Activated T-cell treated with anti-CD3 and anti-CD28 coated beads, Interleukin-2, amount 50 U/mL, for 4 hours (primary cell): ENCODE measurements at regions not wholly inside any gene's neighbourhood (a gene's known extent, or its start where the extent isn't known, plus 50 kb on each side); places are given as distances from the start of the nearest gene placed in this dataset.

Experiments used
- ATAC-seq, 2 donors: fragments of 200-7000 bp; cut with Tn5 transposase; one replicate each; pipeline ENCODE4 v1.10.0; 2021
- DNase-seq: peaks from one replicate; pipeline ENCODE4 v3.0.0-alpha.2; 2020
- H3K27me3 Mint-ChIP-seq: one replicate; pipeline ENCODE4 v1.8.0; 2021; ENCODE audit warnings: low read depth, mixed read lengths
- H3K36me3 Mint-ChIP-seq: one replicate; pipeline ENCODE4 v1.8.0; 2022; ENCODE audit warnings: mixed read lengths; ENCODE audit not compliant: insufficient read depth
- H3K4me1 Mint-ChIP-seq: one replicate; pipeline ENCODE4 v1.8.0; 2021; ENCODE audit warnings: low read depth, mixed read lengths
- H3K4me3 Mint-ChIP-seq: one replicate; pipeline ENCODE4 v1.8.0; 2021; ENCODE audit warnings: mild to moderate bottlenecking, moderate library complexity, mixed read lengths
- H3K9me3 Mint-ChIP-seq: one replicate; pipeline ENCODE4 v1.8.0; 2021; ENCODE audit warnings: mixed read lengths

GRCh38 chr9:86997156-86997555 lies 49.9 kb upstream of the GAS1 start:
- Mint-ChIP-seq H3K9me3 (no peaks in the 10 kb centered on the region), H3K4me3 (no peak overlapping the region), H3K27me3 (peaks cover 15% of the 10 kb centered on the region), H3K4me1 (no peaks in the 10 kb centered on the region), H3K36me3 (no peaks in the 10 kb centered on the region)
- no peak for ATAC-seq
- DNase-seq: no peak

- H3K9me3 Mint-ChIP-seq: peaks cover 4% of the 10 kb centered on the region
- no peak for ATAC-seq
- DNase-seq: no peak
- peaks cover 9% of the 10 kb centered on the region for H3K27me3 Mint-ChIP-seq
- H3K36me3 Mint-ChIP-seq: no peaks in the 10 kb centered on the region
- no peak overlapping the region for H3K4me3 Mint-ChIP-seq
- no peaks in the 10 kb centered on the region for H3K4me1 Mint-ChIP-seq
Measured at GRCh38 chr9:86997951-86998350, 50.6 kb upstream of the GAS1 start.

GRCh38 chr9:87002517-87002916 lies 55.2 kb upstream of the GAS1 start:
- H3K36me3 Mint-ChIP-seq: no peaks in the 10 kb centered on the region
- no peak for DNase-seq
- peaks cover 4% of the 10 kb centered on the region for H3K27me3 Mint-ChIP-seq
- no peak for ATAC-seq
- no peak overlapping the region for H3K4me3 Mint-ChIP-seq
- no peaks in the 10 kb centered on the region for H3K4me1 Mint-ChIP-seq
- peaks cover 4% of the 10 kb centered on the region for H3K9me3 Mint-ChIP-seq

- DNase-seq: no peak
- no peak overlapping the region for H3K4me3 Mint-ChIP-seq
- H3K9me3 Mint-ChIP-seq: peaks cover 4% of the 10 kb centered on the region
- peaks cover 4% of the 10 kb centered on the region for H3K27me3 Mint-ChIP-seq
- H3K4me1 Mint-ChIP-seq: no peaks in the 10 kb centered on the region
- H3K36me3 Mint-ChIP-seq: no peaks in the 10 kb centered on the region
- ATAC-seq: no peak
Measured at GRCh38 chr9:87004016-87004415, 56.7 kb upstream of the GAS1 start.

GRCh38 chr9:87006956-87007355 lies 59.6 kb upstream of the GAS1 start:
- no peaks in the 10 kb centered on the region for H3K4me1 Mint-ChIP-seq
- H3K4me3 Mint-ChIP-seq: no peak overlapping the region
- no peaks in the 10 kb centered on the region for H3K36me3 Mint-ChIP-seq
- ATAC-seq (no peak), DNase-seq (no peak)
- H3K9me3 Mint-ChIP-seq: peaks cover 4% of the 10 kb centered on the region
- H3K27me3 Mint-ChIP-seq: peaks cover 2% of the 10 kb centered on the region

- DNase-seq: no peak
- Mint-ChIP-seq H3K4me3 (no peak overlapping the region), H3K4me1 (no peaks in the 10 kb centered on the region)
Measured at GRCh38 chr9:87007711-87008366, 60.5 kb upstream of the GAS1 start.

GRCh38 chr9:87008667-87009066 lies 61.4 kb upstream of the GAS1 start:
- H3K36me3 Mint-ChIP-seq: no peaks in the 10 kb centered on the region
- no peaks in the 10 kb centered on the region for H3K9me3 Mint-ChIP-seq
- H3K4me3 Mint-ChIP-seq: no peak overlapping the region
- no peak for ATAC-seq
- DNase-seq: no peak
- H3K4me1 Mint-ChIP-seq: no peaks in the 10 kb centered on the region
- H3K27me3 Mint-ChIP-seq: peaks cover 2% of the 10 kb centered on the region

More at GRCh38 chr9:87007711-87008366, 60.5 kb upstream of the GAS1 start:
- H3K9me3 Mint-ChIP-seq: no peaks in the 10 kb centered on the region
- ATAC-seq: no peak
- no peaks in the 10 kb centered on the region for H3K36me3 Mint-ChIP-seq
- peaks cover 2% of the 10 kb centered on the region for H3K27me3 Mint-ChIP-seq

GRCh38 chr9:87010626-87011025 lies 63.3 kb upstream of the GAS1 start:
- H3K4me3 Mint-ChIP-seq: no peak overlapping the region
- DNase-seq (no peak), ATAC-seq (no peak)
- H3K27me3 Mint-ChIP-seq: no peaks in the 10 kb centered on the region
- H3K36me3 Mint-ChIP-seq: no peaks in the 10 kb centered on the region
- no peaks in the 10 kb centered on the region for H3K4me1 Mint-ChIP-seq
- H3K9me3 Mint-ChIP-seq: no peaks in the 10 kb centered on the region

- Mint-ChIP-seq H3K4me1 (no peaks in the 10 kb centered on the region), H3K9me3 (no peaks in the 10 kb centered on the region), H3K27me3 (no peaks in the 10 kb centered on the region), H3K36me3 (no peaks in the 10 kb centered on the region), H3K4me3 (no peak overlapping the region)
- no peak for ATAC-seq
- no peak for DNase-seq
Measured at GRCh38 chr9:87011551-87011950, 64.2 kb upstream of the GAS1 start.

- H3K9me3 Mint-ChIP-seq: no peaks in the 10 kb centered on the region
- no peaks in the 10 kb centered on the region for H3K27me3 Mint-ChIP-seq
- ATAC-seq (no peak), DNase-seq (no peak)
- H3K36me3 Mint-ChIP-seq: no peaks in the 10 kb centered on the region
- no peak overlapping the region for H3K4me3 Mint-ChIP-seq
- H3K4me1 Mint-ChIP-seq: no peaks in the 10 kb centered on the region
Measured at GRCh38 chr9:87013490-87013889, 66.2 kb upstream of the GAS1 start.

- H3K36me3 Mint-ChIP-seq: no peaks in the 10 kb centered on the region
- ATAC-seq (no peak), DNase-seq (no peak)
- no peaks in the 10 kb centered on the region for H3K27me3 Mint-ChIP-seq
- H3K9me3 Mint-ChIP-seq: no peaks in the 10 kb centered on the region
- H3K4me1 Mint-ChIP-seq: no peaks in the 10 kb centered on the region
- no peak overlapping the region for H3K4me3 Mint-ChIP-seq
Measured at GRCh38 chr9:87014436-87014835, 67.1 kb upstream of the GAS1 start.

- no peaks in the 10 kb centered on the region for H3K4me1 Mint-ChIP-seq
- H3K36me3 Mint-ChIP-seq: no peaks in the 10 kb centered on the region
Measured at GRCh38 chr9:87016681-87017080, 69.4 kb upstream of the GAS1 start.

GRCh38 chr9:87020169-87020950 lies 73.1 kb upstream of the GAS1 start:
- no peak for ATAC-seq
- H3K36me3 Mint-ChIP-seq: no peaks in the 10 kb centered on the region
- peaks cover 10% of the 10 kb centered on the region for H3K27me3 Mint-ChIP-seq
- H3K4me3 Mint-ChIP-seq: no peak overlapping the region
- no peaks in the 10 kb centered on the region for H3K4me1 Mint-ChIP-seq
- no peak for DNase-seq
- H3K9me3 Mint-ChIP-seq: no peaks in the 10 kb centered on the region

More at GRCh38 chr9:87016681-87017080, 69.4 kb upstream of the GAS1 start:
- no peaks in the 10 kb centered on the region for H3K9me3 Mint-ChIP-seq
- DNase-seq (no peak), ATAC-seq (no peak)
- peaks cover 2% of the 10 kb centered on the region for H3K27me3 Mint-ChIP-seq
- no peak overlapping the region for H3K4me3 Mint-ChIP-seq

GRCh38 chr9:87022178-87022577 lies 74.9 kb upstream of the GAS1 start:
- no peak overlapping the region for H3K4me3 Mint-ChIP-seq
- peaks cover 14% of the 10 kb centered on the region for H3K27me3 Mint-ChIP-seq
- H3K9me3 Mint-ChIP-seq: no peaks in the 10 kb centered on the region
- ATAC-seq (no peak), DNase-seq (no peak)
- no peaks in the 10 kb centered on the region for H3K36me3 Mint-ChIP-seq
- no peaks in the 10 kb centered on the region for H3K4me1 Mint-ChIP-seq

- ATAC-seq (no peak), DNase-seq (no peak)
- peaks cover 3% of the 10 kb centered on the region for H3K9me3 Mint-ChIP-seq
- no peaks in the 10 kb centered on the region for H3K36me3 Mint-ChIP-seq
- H3K27me3 Mint-ChIP-seq: peaks cover 14% of the 10 kb centered on the region
- no peak overlapping the region for H3K4me3 Mint-ChIP-seq
- H3K4me1 Mint-ChIP-seq: no peaks in the 10 kb centered on the region
Measured at GRCh38 chr9:87026204-87026603, 78.9 kb upstream of the GAS1 start.
